ENCODE measurements at regions not wholly inside any gene's neighbourhood (a gene's known extent, or its start where the extent isn't known, plus 50 kb on each side); places are given as distances from the start of the nearest gene placed in this dataset.

DNA sequence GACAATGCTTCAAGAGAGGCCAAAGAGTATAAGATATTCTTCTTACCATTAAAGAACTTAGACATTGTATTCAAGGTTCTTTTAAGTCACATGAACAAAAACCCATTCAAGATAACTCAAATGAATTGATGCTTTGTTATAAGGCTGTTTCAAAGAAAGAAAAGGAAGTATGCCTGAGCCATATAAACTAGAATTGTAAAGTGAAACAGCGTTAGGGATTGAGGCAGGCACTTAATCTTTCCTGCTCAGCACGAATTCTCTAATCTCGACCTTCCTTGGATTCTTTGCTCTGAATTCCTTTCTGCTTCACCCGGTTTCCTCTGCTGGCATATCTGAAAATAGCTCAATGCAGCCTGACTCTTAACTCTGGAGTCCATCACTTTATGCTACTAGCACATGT is 595.4 kb downstream of the DIAPH3 start:
- TF ChIP-seq, protein P1, sequence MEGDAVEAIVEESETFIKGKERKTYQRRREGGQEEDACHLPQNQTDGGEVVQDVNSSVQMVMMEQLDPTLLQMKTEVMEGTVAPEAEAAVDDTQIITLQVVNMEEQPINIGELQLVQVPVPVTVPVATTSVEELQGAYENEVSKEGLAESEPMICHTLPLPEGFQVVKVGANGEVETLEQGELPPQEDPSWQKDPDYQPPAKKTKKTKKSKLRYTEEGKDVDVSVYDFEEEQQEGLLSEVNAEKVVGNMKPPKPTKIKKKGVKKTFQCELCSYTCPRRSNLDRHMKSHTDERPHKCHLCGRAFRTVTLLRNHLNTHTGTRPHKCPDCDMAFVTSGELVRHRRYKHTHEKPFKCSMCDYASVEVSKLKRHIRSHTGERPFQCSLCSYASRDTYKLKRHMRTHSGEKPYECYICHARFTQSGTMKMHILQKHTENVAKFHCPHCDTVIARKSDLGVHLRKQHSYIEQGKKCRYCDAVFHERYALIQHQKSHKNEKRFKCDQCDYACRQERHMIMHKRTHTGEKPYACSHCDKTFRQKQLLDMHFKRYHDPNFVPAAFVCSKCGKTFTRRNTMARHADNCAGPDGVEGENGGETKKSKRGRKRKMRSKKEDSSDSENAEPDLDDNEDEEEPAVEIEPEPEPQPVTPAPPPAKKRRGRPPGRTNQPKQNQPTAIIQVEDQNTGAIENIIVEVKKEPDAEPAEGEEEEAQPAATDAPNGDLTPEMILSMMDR (IDR thresholded peaks at IDR 0.05; ENCODE audit: insufficient read depth, low read length) = no peak
- TF ChIP-seq POLR2AphosphoS5 (IDR thresholded peaks at IDR 0.05; ENCODE audit: low read depth) = no peak
- TF ChIP-seq GABPA (IDR thresholded peaks at IDR 0.05; ENCODE audit: low read depth) = no peak

All from HL-60 (cell line).